GM19455 (cell line): ENCODE measurements at regions not wholly inside any gene's neighbourhood (a gene's known extent, or its start where the extent isn't known, plus 50 kb on each side); places are given as distances from the start of the nearest gene placed in this dataset.

Experiments
- ATAC-seq: cut with Tn5 transposase; IDR thresholded peaks from one replicate; pipeline ENCODE4 v1.9.1; 2021; ENCODE audit not compliant: unreplicated experiment

GRCh38 chr4:36919721-36920120 lies 324.8 kb upstream of the NWD2 start:
- ATAC-seq: no peak

GRCh38 chr4:36921476-36922216 lies 322.9 kb upstream of the NWD2 start:
- ATAC-seq: no peak

DNA sequence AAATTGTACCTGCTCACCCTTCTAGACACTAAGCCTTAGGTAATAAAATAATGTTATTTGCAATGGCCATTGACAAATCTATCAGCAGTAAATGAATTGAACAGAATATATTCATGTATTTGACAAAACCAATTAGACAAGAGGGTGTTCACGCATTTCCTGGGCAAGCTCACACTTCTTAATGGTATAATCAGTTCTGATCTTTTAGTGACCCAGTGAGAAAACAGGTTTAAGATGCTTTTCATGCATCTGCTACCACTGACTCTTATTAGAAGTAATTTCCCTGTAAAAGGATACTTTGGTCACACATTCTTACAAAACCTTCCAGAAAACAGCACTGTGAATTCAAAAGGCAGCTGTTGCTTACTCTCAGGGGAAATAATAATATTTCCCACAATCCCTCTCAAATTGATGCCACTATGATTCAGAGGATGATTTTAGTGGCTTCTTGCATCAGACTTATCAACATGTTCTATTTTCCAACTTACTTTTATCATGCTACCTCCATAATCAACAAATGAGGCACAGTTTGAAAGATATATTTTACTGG lies 313.9 kb upstream of the NWD2 start:
- ATAC-seq: no peak

DNA sequence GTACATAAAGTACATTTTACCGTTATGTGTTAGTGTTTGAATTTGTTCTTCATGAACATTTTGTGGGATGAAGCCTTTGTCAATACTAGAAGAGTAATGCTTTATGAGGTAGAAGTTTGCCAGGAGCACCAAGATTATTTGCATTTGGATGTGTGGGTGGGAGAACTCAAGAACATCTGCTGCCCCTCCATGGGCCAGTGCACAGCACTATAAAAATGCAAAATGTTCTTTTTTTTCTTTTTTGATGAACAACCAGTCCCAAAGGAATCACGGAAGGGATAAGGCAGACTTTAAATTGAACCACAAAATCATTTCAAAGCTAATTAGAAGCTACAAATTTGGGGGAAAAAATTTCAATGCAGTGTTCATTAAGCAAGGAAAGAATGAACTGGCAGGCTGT lies 300.3 kb upstream of the NWD2 start:
- no peak for ATAC-seq

- ATAC-seq: no peak
These were observed 283.1 kb upstream of the NWD2 start for GRCh38 chr4:36961420-36961819.

GRCh38 chr4:36966756-36967460 lies 277.6 kb upstream of the NWD2 start:
- ATAC-seq: no peak

GRCh38 chr4:36979533-36979932 lies 265.0 kb upstream of the NWD2 start:
- no peak for ATAC-seq

DNA sequence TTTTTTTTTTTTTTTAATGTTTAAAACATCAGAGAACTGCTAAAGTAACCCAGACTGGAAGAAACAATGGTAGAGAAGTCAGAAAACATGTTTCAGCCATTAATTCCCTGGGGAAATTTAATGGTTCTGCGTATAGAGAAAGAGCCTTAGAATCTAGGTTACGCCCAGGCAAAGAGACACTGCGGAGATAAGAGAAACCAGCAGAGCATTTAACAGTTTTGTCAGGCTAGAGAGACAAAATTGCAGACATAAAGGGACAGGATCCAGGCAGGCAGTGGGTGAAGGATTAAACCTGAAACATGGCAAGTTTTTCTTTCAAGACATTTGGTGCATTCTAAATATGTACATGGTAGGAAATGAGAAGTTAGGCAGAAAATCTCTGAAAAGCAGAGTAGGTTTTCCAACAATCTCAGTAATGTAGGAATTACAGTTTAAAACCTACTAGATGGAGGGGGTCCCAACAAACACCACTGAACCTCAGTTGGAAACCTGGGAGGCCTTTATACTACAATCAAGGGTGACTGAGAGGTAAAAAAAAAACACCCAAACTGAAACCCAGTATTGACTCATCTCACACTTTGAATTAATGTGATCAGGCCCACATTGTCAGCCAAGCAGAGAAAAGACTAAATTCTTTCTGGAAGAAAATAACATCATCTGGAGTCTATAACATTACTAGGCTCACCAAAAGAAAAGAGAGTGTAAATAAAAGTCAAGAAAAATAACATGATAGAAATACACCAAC lies 254.2 kb upstream of the NWD2 start:
- peak; percentile 58 for ATAC-seq

- no peak for ATAC-seq
These were observed 246.8 kb upstream of the NWD2 start for GRCh38 chr4:36997727-36998126.

DNA sequence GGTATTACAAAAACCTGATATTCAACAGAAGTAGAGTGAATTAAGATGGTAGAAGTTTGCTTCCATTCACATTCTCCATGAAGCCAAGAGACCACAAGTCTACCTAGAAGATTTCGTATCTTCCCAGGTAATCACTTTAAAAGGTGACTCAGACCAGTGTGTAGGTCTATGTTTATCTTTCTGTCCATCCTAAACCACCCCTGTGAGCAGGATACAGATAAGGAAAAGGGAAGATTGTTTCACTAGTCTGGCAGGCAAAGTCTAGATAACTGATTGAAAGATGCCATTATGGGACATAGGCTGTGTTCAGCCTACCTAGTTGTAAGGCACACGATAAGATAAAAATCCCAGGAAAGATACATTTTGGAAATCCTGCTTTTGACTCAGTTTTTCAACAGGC lies 244.3 kb upstream of the NWD2 start:
- no peak for ATAC-seq

DNA sequence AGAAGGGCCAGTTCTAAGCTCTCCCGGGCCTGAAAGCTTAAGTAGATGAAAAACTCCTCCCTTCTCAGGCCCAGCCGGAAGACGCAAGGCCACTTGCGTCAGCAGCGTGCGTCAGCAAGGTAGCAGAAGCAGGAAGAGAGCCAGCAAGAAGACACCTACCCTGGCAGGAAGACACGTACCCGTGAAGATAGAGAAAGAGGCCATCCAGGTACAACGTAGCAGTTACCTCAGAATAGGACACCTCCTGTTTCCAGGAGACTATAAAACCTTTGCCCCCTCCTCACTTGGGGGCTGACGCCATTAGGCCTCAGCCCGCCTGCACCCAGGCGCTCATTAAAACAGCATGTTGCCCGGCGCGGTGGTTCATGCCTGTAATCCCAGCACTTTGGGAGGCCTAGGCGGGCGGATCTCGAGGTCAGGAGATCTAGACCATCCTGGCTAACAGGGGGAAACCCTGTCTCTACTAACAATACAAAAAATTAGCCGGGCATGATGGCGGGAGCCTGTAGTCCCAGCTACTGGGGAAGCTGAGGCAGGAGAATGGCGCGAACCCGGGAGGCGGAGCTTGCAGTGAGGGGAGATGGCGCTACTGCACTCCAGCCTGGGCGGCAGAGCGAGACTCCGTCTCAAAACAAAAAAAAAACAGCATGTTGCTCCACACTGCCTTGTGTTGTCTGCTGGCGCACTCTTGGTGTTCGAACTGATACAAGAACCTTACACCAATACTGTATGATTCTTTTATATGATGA lies 242.7 kb upstream of the NWD2 start:
- ATAC-seq: no peak

DNA sequence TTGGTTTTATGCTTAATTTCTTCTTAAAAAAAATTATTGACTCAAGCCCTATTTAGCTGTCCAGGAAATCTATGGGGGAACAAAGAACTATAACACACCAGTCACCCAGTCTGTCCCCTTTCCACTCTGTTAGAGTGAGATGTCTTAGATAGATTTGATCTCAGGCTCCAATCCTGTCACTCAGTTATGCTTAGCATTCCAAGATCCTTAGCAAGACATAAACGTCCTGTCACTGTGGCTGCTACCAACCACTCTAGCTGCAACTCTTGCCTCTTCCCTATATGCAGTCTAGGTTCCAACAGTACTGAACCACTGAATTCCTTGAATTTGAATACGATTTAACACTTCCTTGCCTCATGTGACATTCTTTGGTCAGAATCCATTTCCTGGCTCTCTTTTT lies 241.9 kb upstream of the NWD2 start:
- no peak for ATAC-seq

DNA sequence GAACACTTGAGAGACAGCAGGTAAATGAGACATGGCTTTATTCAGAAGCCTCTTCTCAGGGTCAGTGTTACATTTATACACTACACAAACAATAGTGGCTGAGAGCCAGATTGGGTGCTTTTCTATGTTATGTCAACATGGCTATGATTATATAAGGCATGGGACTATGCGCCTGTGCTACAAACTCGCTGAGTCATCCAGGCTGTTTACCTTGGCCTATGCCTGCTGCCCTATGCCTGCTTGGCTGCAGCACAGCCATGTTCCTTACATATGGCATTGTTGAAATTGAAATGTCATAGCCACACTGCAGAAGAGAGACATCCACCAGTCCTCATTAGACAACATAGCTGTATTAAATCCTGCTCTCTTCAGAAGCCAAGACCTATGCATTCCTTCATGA lies 236.3 kb upstream of the NWD2 start:
- no peak for ATAC-seq

- ATAC-seq: no peak
These were observed 230.0 kb upstream of the NWD2 start for GRCh38 chr4:37014584-37014983.

GRCh38 chr4:37015391-37015790 lies 229.2 kb upstream of the NWD2 start:
- ATAC-seq: no peak

- ATAC-seq: no peak
These were observed 221.0 kb upstream of the NWD2 start for GRCh38 chr4:37023504-37023903.

DNA sequence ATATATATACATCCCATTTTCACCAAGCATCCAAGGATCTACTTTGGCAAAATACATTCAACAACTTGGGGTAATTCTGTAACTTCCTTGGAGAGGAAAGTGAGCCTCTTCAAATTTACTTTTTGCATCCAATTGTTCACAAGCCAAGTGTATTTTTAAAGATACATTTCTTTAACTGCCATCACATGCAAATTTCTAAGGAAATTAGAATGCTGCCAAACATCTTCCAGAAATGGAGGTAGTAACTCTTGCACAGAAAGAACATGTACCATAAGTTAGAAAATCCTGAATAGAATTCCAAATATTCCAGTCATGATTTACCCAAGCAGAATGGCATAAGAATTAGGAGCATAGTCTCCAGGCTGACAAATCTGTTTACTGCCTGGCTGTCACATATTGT lies 220.5 kb upstream of the NWD2 start:
- no peak for ATAC-seq

- no peak for ATAC-seq
These were observed 203.7 kb upstream of the NWD2 start for GRCh38 chr4:37040816-37041215.

GRCh38 chr4:37043342-37043741 lies 201.2 kb upstream of the NWD2 start:
- no peak for ATAC-seq

DNA sequence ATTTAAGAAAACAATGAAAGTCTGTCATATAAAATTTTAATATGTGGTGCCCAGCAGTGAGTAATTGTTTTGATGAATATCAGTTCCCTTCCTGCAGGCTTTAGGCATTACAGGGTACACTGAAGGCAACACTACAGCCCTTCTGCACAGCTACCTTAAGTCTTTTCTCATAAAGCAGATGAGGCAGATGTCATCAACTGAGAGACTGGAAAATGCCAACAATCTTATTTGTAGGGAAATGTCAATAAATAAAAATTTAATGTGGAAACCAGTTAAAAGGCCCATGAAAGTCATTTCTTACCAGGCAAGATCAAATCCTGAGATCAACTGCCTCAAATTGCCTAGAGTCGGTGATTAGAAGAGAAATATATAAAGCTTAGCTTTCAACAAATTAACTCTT lies 193.4 kb upstream of the NWD2 start:
- no peak for ATAC-seq

GRCh38 chr4:37051866-37052265 lies 192.7 kb upstream of the NWD2 start:
- ATAC-seq: no peak
